ENCODE measurements at regions not wholly inside any gene's neighbourhood (a gene's known extent, or its start where the extent isn't known, plus 50 kb on each side); places are given as distances from the start of the nearest gene placed in this dataset.

DNA sequence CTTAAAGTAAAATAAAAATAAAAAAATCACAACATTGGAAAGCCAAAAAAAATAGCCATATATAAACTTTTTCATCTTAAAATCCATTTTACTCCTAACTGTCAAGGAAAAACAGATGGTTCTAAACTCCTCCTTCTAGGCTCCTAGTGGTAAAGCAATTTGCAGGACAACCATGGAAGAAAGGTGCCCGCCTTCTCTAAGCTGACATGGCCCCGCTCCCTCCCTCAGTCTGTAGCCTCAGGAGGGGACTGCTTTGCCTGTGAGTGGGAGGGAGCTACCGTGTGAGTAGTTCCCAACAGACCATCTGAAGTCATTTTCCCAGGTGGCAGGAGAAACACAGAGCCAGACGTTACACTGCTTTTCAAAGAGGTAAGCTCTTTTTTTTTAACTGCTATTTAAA is 336.2 kb upstream of the FAT1 start:
- Histone ChIP-seq H3K4me3 (replicated peaks in 1 of 3; ENCODE audit: insufficient read depth in 1 of 3, low read depth in 2 of 3, low read length in 3 of 3) (no peak overlapping the region), H3K4me1 (ENCODE audit: insufficient read depth, low read length) (no peaks in the 10 kb centered on the region), H2AFZ (ENCODE audit: low read length) (no peak overlapping the region), H3K4me2 (ENCODE audit: low read depth, low read length) (no peak overlapping the region), H3K27me3 (ENCODE audit: control insufficient read depth in 1 of 2, insufficient read depth in 2 of 2, low read length in 2 of 2) (peaks cover 2 to 33% of the 10 kb centered on the region in 2 experiments; a peak in 3 of 5 replicates), H4K20me1 (ENCODE audit: insufficient read depth, low read length) (no peaks in the 10 kb centered on the region), H3K9ac (ENCODE audit: insufficient read depth, low read depth, low read length) (no peak overlapping the region), H3K27ac (ENCODE audit: extremely low read length, insufficient read depth, low read length) (no peak overlapping the region), H3K9me3 (ENCODE audit: low read length) (no peaks in the 10 kb centered on the region), H3K36me3 (replicated peaks in 1 of 2; ENCODE audit: control insufficient read depth in 1 of 2, insufficient read depth in 2 of 2, low read length in 2 of 2) (no peaks in the 10 kb centered on the region), H3K79me2 (ENCODE audit: insufficient read depth, low read length) (no peaks in the 10 kb centered on the region)
- FAIRE-seq (no peak), DNase-seq (ENCODE audit: low spot score) (no peak), ATAC-seq (no peak)
- ChIA-PET CTCF (ENCODE audit: low intra/inter-chr PET ratio, low total read pairs) (no interaction called here), POLR2A (no interaction called here)
- WGBS (ENCODE audit: low lambda C conversion rate), result 17% methylated on average over 4 of the region's 4 CpGs
- in situ Hi-C loops (cut with HindIII; ENCODE audit: extremely low pct_ligation_motif_present, low pct_unique_long_range_greater_than_20kb), result no loop called here
- no TSS peak for BruUV-seq (replicated peaks)
- intact Hi-C loops (cut with micrococcal nuclease; ENCODE audit: unreplicated experiment), result no loop called here
- no peak for TF ChIP-seq CREM (IDR thresholded peaks at IDR 0.05)
- TF ChIP-seq CREM (CRISPR knock-in tag; IDR thresholded peaks at IDR 0.05), result no peak
- no peak for TF ChIP-seq MBNL3 (CRISPR knock-in tag; conservative IDR thresholded peaks at IDR 0.05)
- TF ChIP-seq RFXAP (CRISPR knock-in tag; IDR thresholded peaks at IDR 0.05; ENCODE audit: borderline replicate concordance), result no peak
- no peak for TF ChIP-seq ZNF205 (CRISPR knock-in tag; IDR thresholded peaks at IDR 0.05)
- TF ChIP-seq ZC3H13 (CRISPR knock-in tag; IDR thresholded peaks at IDR 0.05), result no peak
- TF ChIP-seq NFATC3 (CRISPR knock-in tag; IDR thresholded peaks at IDR 0.05), result no peak
- TF ChIP-seq, protein P1, sequence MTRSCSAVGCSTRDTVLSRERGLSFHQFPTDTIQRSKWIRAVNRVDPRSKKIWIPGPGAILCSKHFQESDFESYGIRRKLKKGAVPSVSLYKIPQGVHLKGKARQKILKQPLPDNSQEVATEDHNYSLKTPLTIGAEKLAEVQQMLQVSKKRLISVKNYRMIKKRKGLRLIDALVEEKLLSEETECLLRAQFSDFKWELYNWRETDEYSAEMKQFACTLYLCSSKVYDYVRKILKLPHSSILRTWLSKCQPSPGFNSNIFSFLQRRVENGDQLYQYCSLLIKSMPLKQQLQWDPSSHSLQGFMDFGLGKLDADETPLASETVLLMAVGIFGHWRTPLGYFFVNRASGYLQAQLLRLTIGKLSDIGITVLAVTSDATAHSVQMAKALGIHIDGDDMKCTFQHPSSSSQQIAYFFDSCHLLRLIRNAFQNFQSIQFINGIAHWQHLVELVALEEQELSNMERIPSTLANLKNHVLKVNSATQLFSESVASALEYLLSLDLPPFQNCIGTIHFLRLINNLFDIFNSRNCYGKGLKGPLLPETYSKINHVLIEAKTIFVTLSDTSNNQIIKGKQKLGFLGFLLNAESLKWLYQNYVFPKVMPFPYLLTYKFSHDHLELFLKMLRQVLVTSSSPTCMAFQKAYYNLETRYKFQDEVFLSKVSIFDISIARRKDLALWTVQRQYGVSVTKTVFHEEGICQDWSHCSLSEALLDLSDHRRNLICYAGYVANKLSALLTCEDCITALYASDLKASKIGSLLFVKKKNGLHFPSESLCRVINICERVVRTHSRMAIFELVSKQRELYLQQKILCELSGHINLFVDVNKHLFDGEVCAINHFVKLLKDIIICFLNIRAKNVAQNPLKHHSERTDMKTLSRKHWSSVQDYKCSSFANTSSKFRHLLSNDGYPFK (CRISPR knock-in tag; IDR thresholded peaks at IDR 0.05; ENCODE audit: borderline replicate concordance), result no peak
- no peak for TF ChIP-seq ZNF652 (CRISPR knock-in tag; IDR thresholded peaks at IDR 0.05; ENCODE audit: borderline replicate concordance, low read depth)
